ENCODE measurements at regions not wholly inside any gene's neighbourhood (a gene's known extent, or its start where the extent isn't known, plus 50 kb on each side); places are given as distances from the start of the nearest gene placed in this dataset.

GRCh38 chr5:74113196-74113540 is 487.2 kb downstream of the ARHGEF28 start:
- no peak for TF ChIP-seq CTCF (IDR thresholded peaks at IDR 0.05)
- TF ChIP-seq POLR2A (IDR thresholded peaks at IDR 0.05), result no peak

Measured in uterus (tissue), 2 donors.